ENCODE measurements at regions not wholly inside any gene's neighbourhood (a gene's known extent, or its start where the extent isn't known, plus 50 kb on each side); places are given as distances from the start of the nearest gene placed in this dataset.
A peak's percentile ranks its signal among the peaks of the same experiment; 100 is the strongest.

GRCh38 chr7:115462301-115463015 lies 540.6 kb downstream of the MDFIC start:
- Histone ChIP-seq H2BK12ac (ENCODE audit: low read length) (no peak overlapping the region), H2AK5ac (ENCODE audit: low read length) (no peak overlapping the region), H3K4me3 (ENCODE audit: low read depth, low read length) (no peak overlapping the region), H3K27me3 (ENCODE audit: insufficient read depth, low read length) (no peaks in the 10 kb centered on the region), H3K36me3 (ENCODE audit: control insufficient read depth in 1 of 2, insufficient read depth in 2 of 2, low read length in 2 of 2) (no peaks in the 10 kb centered on the region), H3K27ac (ENCODE audit: low read depth, low read length) (no peak overlapping the region), H3K4ac (ENCODE audit: low read depth, low read length) (no peak overlapping the region), H3K9ac (ENCODE audit: low read length) (no peak overlapping the region), H4K8ac (ENCODE audit: low read depth, low read length) (no peak overlapping the region), H3K23ac (ENCODE audit: low read length) (no peak overlapping the region), H2AFZ (ENCODE audit: insufficient read depth, low read length, poor library complexity) (no peak overlapping the region), H4K12ac (ENCODE audit: low read depth, low read length) (no peak overlapping the region), H3K79me2 (ENCODE audit: control insufficient read depth, insufficient read depth, low read length, poor library complexity) (no peaks in the 10 kb centered on the region), H3K9me3 (ENCODE audit: insufficient read depth, low read depth, low read length) (no peaks in the 10 kb centered on the region), H4K91ac (ENCODE audit: low read depth, low read length) (no peak overlapping the region), H3K79me1 (ENCODE audit: low read length) (no peaks in the 10 kb centered on the region), H3K4me1 (ENCODE audit: control insufficient read depth in 1 of 2, insufficient read depth in 2 of 2, low read length in 2 of 2) (no peaks in the 10 kb centered on the region), H3K18ac (ENCODE audit: low read length) (no peak overlapping the region), H2BK120ac (ENCODE audit: insufficient read depth, low read length, poor library complexity) (no peak overlapping the region), H2BK5ac (ENCODE audit: low read depth, low read length, poor library complexity) (no peak overlapping the region), H3K14ac (ENCODE audit: low read length) (no peak overlapping the region), H3K4me2 (ENCODE audit: low read length) (no peak overlapping the region)
- peak in 1 of 2 donors; percentile 74 for DNase-seq
- 100% methylated on average over 1 of the region's 3 CpGs for WGBS (ENCODE audit: extremely low coverage, insufficient coverage, insufficient read length)

GRCh38 chr7:115449689-115450088 lies 527.8 kb downstream of the MDFIC start:
- Histone ChIP-seq H3K14ac (ENCODE audit: low read length) (no peak overlapping the region), H3K9ac (ENCODE audit: low read length) (no peak overlapping the region), H4K8ac (ENCODE audit: low read depth, low read length) (no peak overlapping the region), H4K12ac (ENCODE audit: low read depth, low read length) (no peak overlapping the region), H3K4me1 (ENCODE audit: control insufficient read depth in 1 of 2, insufficient read depth in 2 of 2, low read length in 2 of 2) (no peaks in the 10 kb centered on the region), H2AFZ (ENCODE audit: insufficient read depth, low read length, poor library complexity) (no peak overlapping the region), H2BK120ac (ENCODE audit: insufficient read depth, low read length, poor library complexity) (no peak overlapping the region), H3K9me3 (ENCODE audit: insufficient read depth, low read depth, low read length) (no peaks in the 10 kb centered on the region), H3K27ac (ENCODE audit: low read depth, low read length) (no peak overlapping the region), H2AK5ac (ENCODE audit: low read length) (no peak overlapping the region), H3K79me1 (ENCODE audit: low read length) (no peaks in the 10 kb centered on the region), H3K4ac (ENCODE audit: low read depth, low read length) (no peak overlapping the region), H3K79me2 (ENCODE audit: control insufficient read depth, insufficient read depth, low read length, poor library complexity) (no peaks in the 10 kb centered on the region), H3K23ac (ENCODE audit: low read length) (no peak overlapping the region), H2BK12ac (ENCODE audit: low read length) (no peak overlapping the region), H3K4me3 (ENCODE audit: low read depth, low read length) (no peak overlapping the region), H4K91ac (ENCODE audit: low read depth, low read length) (no peak overlapping the region), H3K27me3 (ENCODE audit: insufficient read depth, low read length) (no peaks in the 10 kb centered on the region), H3K4me2 (ENCODE audit: low read length) (no peak overlapping the region), H3K18ac (ENCODE audit: low read length) (no peak overlapping the region), H2BK5ac (ENCODE audit: low read depth, low read length, poor library complexity) (no peak overlapping the region), H3K36me3 (ENCODE audit: control insufficient read depth in 1 of 2, insufficient read depth in 2 of 2, low read length in 2 of 2) (no peaks in the 10 kb centered on the region)
- DNase-seq, result no peak
- WGBS (ENCODE audit: extremely low coverage, insufficient coverage, insufficient read length), result no CpG with 5 or more reads among the region's 3 CpGs

- Histone ChIP-seq H3K4me1 (ENCODE audit: control insufficient read depth in 1 of 2, insufficient read depth in 2 of 2, low read length in 2 of 2) (no peaks in the 10 kb centered on the region), H4K12ac (ENCODE audit: low read depth, low read length) (no peak overlapping the region), H2BK12ac (ENCODE audit: low read length) (no peak overlapping the region), H3K79me1 (ENCODE audit: low read length) (no peaks in the 10 kb centered on the region), H3K9ac (ENCODE audit: low read length) (no peak overlapping the region), H3K4ac (ENCODE audit: low read depth, low read length) (no peak overlapping the region), H3K23ac (ENCODE audit: low read length) (no peak overlapping the region), H4K91ac (ENCODE audit: low read depth, low read length) (no peak overlapping the region), H3K27ac (ENCODE audit: low read depth, low read length) (no peak overlapping the region), H2AFZ (ENCODE audit: insufficient read depth, low read length, poor library complexity) (no peak overlapping the region), H3K4me2 (ENCODE audit: low read length) (no peak overlapping the region), H3K79me2 (ENCODE audit: control insufficient read depth, insufficient read depth, low read length, poor library complexity) (no peaks in the 10 kb centered on the region), H3K14ac (ENCODE audit: low read length) (no peak overlapping the region), H2BK5ac (ENCODE audit: low read depth, low read length, poor library complexity) (no peak overlapping the region), H3K36me3 (ENCODE audit: control insufficient read depth in 1 of 2, insufficient read depth in 2 of 2, low read length in 2 of 2) (no peaks in the 10 kb centered on the region), H2BK120ac (ENCODE audit: insufficient read depth, low read length, poor library complexity) (no peak overlapping the region), H2AK5ac (ENCODE audit: low read length) (no peak overlapping the region), H3K27me3 (ENCODE audit: insufficient read depth, low read length) (no peaks in the 10 kb centered on the region), H4K8ac (ENCODE audit: low read depth, low read length) (no peak overlapping the region), H3K4me3 (ENCODE audit: low read depth, low read length) (no peak overlapping the region), H3K18ac (ENCODE audit: low read length) (no peak overlapping the region), H3K9me3 (ENCODE audit: insufficient read depth, low read depth, low read length) (no peaks in the 10 kb centered on the region)
- no CpG with 5 or more reads among the region's 2 CpGs for WGBS (ENCODE audit: extremely low coverage, insufficient coverage, insufficient read length)
- no peak for DNase-seq
Measured at GRCh38 chr7:115447495-115447894, 525.6 kb downstream of the MDFIC start.

GRCh38 chr7:115441033-115441432 lies 519.1 kb downstream of the MDFIC start:
- H3K4me1 ChIP-seq (ENCODE audit: control insufficient read depth in 1 of 2, insufficient read depth in 2 of 2, low read length in 2 of 2), result no peaks in the 10 kb centered on the region
- no peak overlapping the region for H3K23ac ChIP-seq (ENCODE audit: low read length)
- no peak overlapping the region for H4K91ac ChIP-seq (ENCODE audit: low read depth, low read length)
- no peaks in the 10 kb centered on the region for H3K36me3 ChIP-seq (ENCODE audit: control insufficient read depth in 1 of 2, insufficient read depth in 2 of 2, low read length in 2 of 2)
- no peaks in the 10 kb centered on the region for H3K79me1 ChIP-seq (ENCODE audit: low read length)
- no peak overlapping the region for H2AFZ ChIP-seq (ENCODE audit: insufficient read depth, low read length, poor library complexity)
- no peak overlapping the region for H3K4me2 ChIP-seq (ENCODE audit: low read length)
- H4K12ac ChIP-seq (ENCODE audit: low read depth, low read length), result no peak overlapping the region
- H3K9ac ChIP-seq (ENCODE audit: low read length), result no peak overlapping the region
- H3K9me3 ChIP-seq (ENCODE audit: insufficient read depth, low read depth, low read length), result no peaks in the 10 kb centered on the region
- no peak overlapping the region for H2BK12ac ChIP-seq (ENCODE audit: low read length)
- no peaks in the 10 kb centered on the region for H3K79me2 ChIP-seq (ENCODE audit: control insufficient read depth, insufficient read depth, low read length, poor library complexity)
- H3K4me3 ChIP-seq (ENCODE audit: low read depth, low read length), result no peak overlapping the region
- H3K14ac ChIP-seq (ENCODE audit: low read length), result no peak overlapping the region
- no peaks in the 10 kb centered on the region for H3K27me3 ChIP-seq (ENCODE audit: insufficient read depth, low read length)
- H2AK5ac ChIP-seq (ENCODE audit: low read length), result no peak overlapping the region
- H3K27ac ChIP-seq (ENCODE audit: low read depth, low read length), result no peak overlapping the region
- H2BK120ac ChIP-seq (ENCODE audit: insufficient read depth, low read length, poor library complexity), result no peak overlapping the region
- no peak overlapping the region for H3K4ac ChIP-seq (ENCODE audit: low read depth, low read length)
- H4K8ac ChIP-seq (ENCODE audit: low read depth, low read length), result no peak overlapping the region
- DNase-seq, result no peak
- H3K18ac ChIP-seq (ENCODE audit: low read length), result no peak overlapping the region
- no peak overlapping the region for H2BK5ac ChIP-seq (ENCODE audit: low read depth, low read length, poor library complexity)
- 71% methylated on average over 1 of the region's 1 CpG for WGBS (ENCODE audit: extremely low coverage, insufficient coverage, insufficient read length)

All from trophoblast cell (in vitro differentiated cells and primary cell).